ENCODE measurements at regions not wholly inside any gene's neighbourhood (a gene's known extent, or its start where the extent isn't known, plus 50 kb on each side); places are given as distances from the start of the nearest gene placed in this dataset.

DNA sequence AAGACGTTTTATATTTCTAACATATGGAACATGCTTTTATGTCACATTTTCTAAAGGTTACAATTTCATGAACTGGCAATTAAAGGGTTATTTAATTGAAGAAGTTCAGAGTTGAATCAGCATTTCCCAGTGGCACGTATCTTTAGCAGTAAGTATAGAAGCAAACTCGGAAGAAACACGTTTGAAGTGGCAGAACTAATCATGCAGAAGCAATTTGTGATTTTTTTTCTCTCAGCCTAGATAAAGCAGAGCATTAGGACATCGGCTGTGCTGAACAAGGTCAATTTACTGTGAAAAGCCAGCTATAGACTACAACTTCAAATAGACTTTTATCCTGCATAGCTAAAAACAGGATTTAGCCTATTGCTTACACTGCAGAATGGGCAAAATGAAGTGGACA is 104.7 kb downstream of the ISL1 start:
- no peak overlapping the region for H3K4me3 ChIP-seq (ENCODE audit: low read depth, poor library complexity, severe bottlenecking)
- intact Hi-C loops (cut with DNase I; ENCODE audit: low total_unique reads), result no loop called here
- no peak for DNase-seq (ENCODE audit: low spot score in 2 of 2)
- 15 to 27% methylated on average over 5 of the region's 5 CpGs for WGBS, 2 donors
- TF ChIP-seq, protein P1, sequence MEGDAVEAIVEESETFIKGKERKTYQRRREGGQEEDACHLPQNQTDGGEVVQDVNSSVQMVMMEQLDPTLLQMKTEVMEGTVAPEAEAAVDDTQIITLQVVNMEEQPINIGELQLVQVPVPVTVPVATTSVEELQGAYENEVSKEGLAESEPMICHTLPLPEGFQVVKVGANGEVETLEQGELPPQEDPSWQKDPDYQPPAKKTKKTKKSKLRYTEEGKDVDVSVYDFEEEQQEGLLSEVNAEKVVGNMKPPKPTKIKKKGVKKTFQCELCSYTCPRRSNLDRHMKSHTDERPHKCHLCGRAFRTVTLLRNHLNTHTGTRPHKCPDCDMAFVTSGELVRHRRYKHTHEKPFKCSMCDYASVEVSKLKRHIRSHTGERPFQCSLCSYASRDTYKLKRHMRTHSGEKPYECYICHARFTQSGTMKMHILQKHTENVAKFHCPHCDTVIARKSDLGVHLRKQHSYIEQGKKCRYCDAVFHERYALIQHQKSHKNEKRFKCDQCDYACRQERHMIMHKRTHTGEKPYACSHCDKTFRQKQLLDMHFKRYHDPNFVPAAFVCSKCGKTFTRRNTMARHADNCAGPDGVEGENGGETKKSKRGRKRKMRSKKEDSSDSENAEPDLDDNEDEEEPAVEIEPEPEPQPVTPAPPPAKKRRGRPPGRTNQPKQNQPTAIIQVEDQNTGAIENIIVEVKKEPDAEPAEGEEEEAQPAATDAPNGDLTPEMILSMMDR (IDR thresholded peaks at IDR 0.05), result no peak
- no peak for TF ChIP-seq POLR2A (IDR thresholded peaks at IDR 0.05)

DNA sequence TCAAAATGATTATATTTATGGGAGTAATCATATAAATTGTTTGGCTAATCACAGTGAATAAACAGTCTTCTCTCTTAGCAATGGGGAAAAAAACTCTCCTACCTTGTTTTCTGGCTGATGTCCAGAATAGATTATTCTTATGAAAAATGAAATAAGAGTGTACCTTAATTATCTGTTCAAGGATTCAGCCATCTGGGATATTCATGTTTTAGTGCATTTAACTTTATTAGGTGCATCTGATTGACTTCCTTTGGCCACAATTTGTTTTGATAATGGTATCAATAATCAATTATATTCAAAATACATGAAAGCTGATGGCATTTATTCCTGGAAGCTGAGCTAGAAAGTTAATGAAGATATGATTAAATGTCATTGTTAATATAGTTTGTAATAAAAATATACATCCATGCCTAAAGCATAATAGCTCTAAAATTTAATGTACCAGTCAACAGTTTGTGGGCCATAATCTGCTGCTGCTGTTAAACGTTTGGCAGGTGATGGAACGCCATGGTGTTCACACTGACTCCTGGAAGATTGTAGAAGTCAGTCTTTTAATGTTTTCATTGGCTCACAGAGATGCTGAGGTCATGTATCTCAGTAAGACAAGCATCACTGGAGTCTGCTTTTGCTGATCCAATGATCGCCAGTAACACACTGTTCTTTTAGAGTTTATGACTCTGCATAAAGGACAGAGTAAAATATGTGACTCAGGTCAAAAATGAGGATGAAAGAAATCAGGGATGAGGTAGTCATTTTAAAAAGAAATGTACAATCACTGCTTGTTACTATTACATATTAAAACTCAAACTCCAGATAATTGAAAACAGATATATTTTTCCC is 105.8 kb downstream of the ISL1 start:
- DNase-seq (ENCODE audit: low spot score in 2 of 2), result no peak
- WGBS, 2 donors, result 60 to 61% methylated on average over 3 of the region's 3 CpGs
- TF ChIP-seq POLR2A (IDR thresholded peaks at IDR 0.05), result no peak
- TF ChIP-seq, protein P1 (IDR thresholded peaks at IDR 0.05), result no peak
- intact Hi-C loops (cut with DNase I; ENCODE audit: low total_unique reads), result no loop called here
- H3K4me3 ChIP-seq (ENCODE audit: low read depth, poor library complexity, severe bottlenecking), result no peak overlapping the region

GRCh38 chr5:51494821-51495220 is 111.6 kb downstream of the ISL1 start:
- peak in 1 of 2 donors; percentile 54 for DNase-seq (ENCODE audit: low spot score in 2 of 2)
- WGBS, 2 donors, result 93% methylated on average over 12 of the region's 12 CpGs
- no peak overlapping the region for H3K4me3 ChIP-seq (ENCODE audit: low read depth, poor library complexity, severe bottlenecking)
- TF ChIP-seq, protein P1 (IDR thresholded peaks at IDR 0.05), result no peak
- no peak for TF ChIP-seq POLR2A (IDR thresholded peaks at IDR 0.05)
- intact Hi-C loops (cut with DNase I; ENCODE audit: low total_unique reads), result no loop called here

- no peak for TF ChIP-seq POLR2A (IDR thresholded peaks at IDR 0.05)
- TF ChIP-seq, protein P1 (IDR thresholded peaks at IDR 0.05), result no peak
- no peak overlapping the region for H3K4me3 ChIP-seq (ENCODE audit: low read depth, poor library complexity, severe bottlenecking)
- intact Hi-C loops (cut with DNase I; ENCODE audit: low total_unique reads), result no loop called here
- DNase-seq (ENCODE audit: low spot score in 2 of 2), result no peak
- 26 to 37% methylated on average over 2 of the region's 2 CpGs for WGBS, 2 donors
These were observed 112.4 kb downstream of the ISL1 start for GRCh38 chr5:51495672-51496071.

- DNase-seq (ENCODE audit: low spot score in 2 of 2), result no peak
- 48 to 50% methylated on average over 1 of the region's 1 CpG for WGBS, 2 donors
- no peak overlapping the region for H3K4me3 ChIP-seq (ENCODE audit: low read depth, poor library complexity, severe bottlenecking)
These were observed 134.6 kb downstream of the ISL1 start for GRCh38 chr5:51517838-51518237.

More at GRCh38 chr5:51517838-51518237, 134.6 kb downstream of the ISL1 start:
- TF ChIP-seq, protein P1 (IDR thresholded peaks at IDR 0.05), result no peak
- TF ChIP-seq POLR2A (IDR thresholded peaks at IDR 0.05), result no peak
- intact Hi-C loops (cut with DNase I; ENCODE audit: low total_unique reads), result no loop called here

Data from lower leg skin (tissue), 4 donors.